ENCODE measurements at regions not wholly inside any gene's neighbourhood (a gene's known extent, or its start where the extent isn't known, plus 50 kb on each side); places are given as distances from the start of the nearest gene placed in this dataset.

GRCh38 chr10:20683345-20683744, 213.8 kb downstream of the NEBL start:
- TF ChIP-seq REST (IDR thresholded peaks at IDR 0.05), result no peak
- TF ChIP-seq RAD21 (conservative IDR thresholded peaks at IDR 0.05 in 1 of 2, IDR thresholded peaks at IDR 0.05 in 1 of 2), result no peak
- no peak for TF ChIP-seq CTCF (IDR thresholded peaks at IDR 0.05)
- TF ChIP-seq BHLHE40 (IDR thresholded peaks at IDR 0.05; ENCODE audit: low read depth, low read length), result no peak
- no peak for TF ChIP-seq MAZ (IDR thresholded peaks at IDR 0.05; ENCODE audit: borderline replicate concordance, low read depth, low read length)
- TF ChIP-seq SREBF2 (IDR thresholded peaks at IDR 0.05), result no peak
- TF ChIP-seq POLR2A (IDR thresholded peaks at IDR 0.05; ENCODE audit: low read length), result no peak
- TF ChIP-seq SMC3 (IDR thresholded peaks at IDR 0.05), result no peak
- TF ChIP-seq CHD4 (IDR thresholded peaks at IDR 0.05; ENCODE audit: borderline replicate concordance), result no peak
- no peak for TF ChIP-seq RFX5 (IDR thresholded peaks at IDR 0.05)

Data from A549 (cell line).